ENCODE measurements at regions not wholly inside any gene's neighbourhood (a gene's known extent, or its start where the extent isn't known, plus 50 kb on each side); places are given as distances from the start of the nearest gene placed in this dataset.
"Not testable (repeated sequence)": the region's sequence is repeated elsewhere in the genome, so short reads cannot be mapped to it uniquely, and the experiment has no call there.

DNA sequence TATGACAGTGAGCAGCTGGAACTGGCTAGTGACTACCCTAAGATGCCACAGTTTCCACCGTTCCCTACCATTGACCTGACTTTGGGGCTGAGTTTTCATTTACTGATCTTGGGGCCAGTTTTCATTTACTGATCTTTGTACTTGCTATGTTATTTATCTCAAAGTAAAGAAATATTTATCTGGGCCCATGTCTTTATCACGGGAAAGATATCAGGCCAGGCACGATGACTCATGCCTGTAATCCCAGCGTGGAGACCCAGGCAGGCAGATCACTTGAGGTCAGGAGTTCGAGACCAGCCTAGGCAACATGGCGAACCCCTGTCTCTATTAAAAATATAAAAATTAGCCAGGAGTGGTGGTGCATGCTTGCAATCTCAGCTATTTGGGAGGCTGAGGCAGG lies 83.5 kb downstream of the EOMES start:
- H3F3A ChIP-seq (ENCODE audit: control insufficient read depth, insufficient read depth): no peaks in the 10 kb centered on the region
- H3K4me3 ChIP-seq (ENCODE audit: low read length): no peak overlapping the region
- no peaks in the 10 kb centered on the region for H3K27me3 ChIP-seq (ENCODE audit: control insufficient read depth, low read length)

GRCh38 chr3:27637346-27637995 lies 84.7 kb downstream of the EOMES start:
- H3K4me1 ChIP-seq (ENCODE audit: control insufficient read depth, low read length): peaks cover 6% of the 10 kb centered on the region
- no peaks in the 10 kb centered on the region for H3F3A ChIP-seq (ENCODE audit: control insufficient read depth, insufficient read depth)
- H3K9me2 ChIP-seq (replicated peaks; ENCODE audit: control insufficient read depth, low read length): no peaks in the 10 kb centered on the region
- H3K27ac ChIP-seq (ENCODE audit: low read depth, low read length): no peak overlapping the region
- TF ChIP-seq EZH2phosphoT487 (IDR thresholded peaks at IDR 0.05; ENCODE audit: borderline replicate concordance, low read length): no peak
- TF ChIP-seq CTCF (IDR thresholded peaks at IDR 0.05; ENCODE audit: low read depth, low read length, poor library complexity, severe bottlenecking): no peak
- H3K36me3 ChIP-seq (ENCODE audit: control insufficient read depth, low read length): no peaks in the 10 kb centered on the region
- no peak overlapping the region for H3K4me2 ChIP-seq (ENCODE audit: low read length)
- no peak overlapping the region for H3K4me3 ChIP-seq (ENCODE audit: low read length)
- H3K27me3 ChIP-seq (ENCODE audit: control insufficient read depth, low read length): peaks cover 6% of the 10 kb centered on the region
- no peaks in the 10 kb centered on the region for H3K9me3 ChIP-seq (ENCODE audit: control insufficient read depth, insufficient read depth, low read length)
- H3K79me2 ChIP-seq (ENCODE audit: control insufficient read depth, low read length): no peaks in the 10 kb centered on the region
- H4K20me1 ChIP-seq (ENCODE audit: control insufficient read depth, insufficient read depth, low read depth, low read length): no peaks in the 10 kb centered on the region

More for the DNA sequence above, 83.5 kb downstream of the EOMES start:
- Histone ChIP-seq H3K9me2 (replicated peaks; ENCODE audit: control insufficient read depth, low read length) (no peaks in the 10 kb centered on the region), H3K4me2 (ENCODE audit: low read length) (no peak overlapping the region), H3K79me2 (ENCODE audit: control insufficient read depth, low read length) (no peaks in the 10 kb centered on the region), H4K20me1 (ENCODE audit: control insufficient read depth, insufficient read depth, low read depth, low read length) (no peaks in the 10 kb centered on the region), H3K9me3 (ENCODE audit: control insufficient read depth, insufficient read depth, low read length) (no peaks in the 10 kb centered on the region), H3K27ac (ENCODE audit: low read depth, low read length) (no peak overlapping the region), H3K36me3 (ENCODE audit: control insufficient read depth, low read length) (no peaks in the 10 kb centered on the region), H3K4me1 (ENCODE audit: control insufficient read depth, low read length) (no peaks in the 10 kb centered on the region)
- TF ChIP-seq EZH2phosphoT487 (IDR thresholded peaks at IDR 0.05; ENCODE audit: borderline replicate concordance, low read length) (no peak), CTCF (IDR thresholded peaks at IDR 0.05; ENCODE audit: low read depth, low read length, poor library complexity, severe bottlenecking) (no peak)

- not testable (repeated sequence) for H3K9me3 ChIP-seq (ENCODE audit: control insufficient read depth, insufficient read depth, low read length); H4K20me1 ChIP-seq (ENCODE audit: control insufficient read depth, insufficient read depth, low read depth, low read length); H3K4me2 ChIP-seq (ENCODE audit: low read length); H3K36me3 ChIP-seq (ENCODE audit: control insufficient read depth, low read length); H3K79me2 ChIP-seq (ENCODE audit: control insufficient read depth, low read length); H3K4me1 ChIP-seq (ENCODE audit: control insufficient read depth, low read length); H3K9me2 ChIP-seq (replicated peaks; ENCODE audit: control insufficient read depth, low read length); H3K4me3 ChIP-seq (ENCODE audit: low read length); H3F3A ChIP-seq (ENCODE audit: control insufficient read depth, insufficient read depth); H3K27ac ChIP-seq (ENCODE audit: low read depth, low read length); H3K27me3 ChIP-seq (ENCODE audit: control insufficient read depth, low read length)
Measured at GRCh38 chr3:27635006-27635405, 87.1 kb downstream of the EOMES start.

GRCh38 chr3:27633224-27633545 lies 88.9 kb downstream of the EOMES start:
- Histone ChIP-seq H3K4me3 (ENCODE audit: low read length) (peak overlapping the region; percentile 72), H3K9me2 (replicated peaks; ENCODE audit: control insufficient read depth, low read length) (no peaks in the 10 kb centered on the region), H3K79me2 (ENCODE audit: control insufficient read depth, low read length) (no peaks in the 10 kb centered on the region), H3K9me3 (ENCODE audit: control insufficient read depth, insufficient read depth, low read length) (no peaks in the 10 kb centered on the region), H3K4me1 (ENCODE audit: control insufficient read depth, low read length) (peaks cover 8% of the 10 kb centered on the region), H3F3A (ENCODE audit: control insufficient read depth, insufficient read depth) (no peaks in the 10 kb centered on the region), H4K20me1 (ENCODE audit: control insufficient read depth, insufficient read depth, low read depth, low read length) (no peaks in the 10 kb centered on the region), H3K27me3 (ENCODE audit: control insufficient read depth, low read length) (peaks cover 6% of the 10 kb centered on the region), H3K4me2 (ENCODE audit: low read length) (peak overlapping the region; percentile 79), H3K27ac (ENCODE audit: low read depth, low read length) (no peak overlapping the region), H3K36me3 (ENCODE audit: control insufficient read depth, low read length) (no peaks in the 10 kb centered on the region)
- TF ChIP-seq CTCF (IDR thresholded peaks at IDR 0.05; ENCODE audit: low read depth, low read length, poor library complexity, severe bottlenecking) (no peak), EZH2phosphoT487 (IDR thresholded peaks at IDR 0.05; ENCODE audit: borderline replicate concordance, low read length) (no peak)
